HL-60/S4 treated with phorbol 12-myristate 13-acetate at 8.2 ng/mL for 4 days and 3 days (cell line): ENCODE measurements at regions not wholly inside any gene's neighbourhood (a gene's known extent, or its start where the extent isn't known, plus 50 kb on each side); places are given as distances from the start of the nearest gene placed in this dataset.
"Not testable (repeated sequence)": the region's sequence is repeated elsewhere in the genome, so short reads cannot be mapped to it uniquely, and the experiment has no call there.

Source experiments
- in situ Hi-C: fragments of 300-500 bp; cut with MboI; formaldehyde crosslinking; loops from 2 replicates; pipeline ENCODE4 v1.15.0; 2022; ENCODE audit warnings: low sequenced_read_pairs

GRCh38 chr17:79560527-79560926, 50.3 kb downstream of the RBFOX3 start:
- in situ Hi-C loops = no loop called here

- in situ Hi-C loops = no loop called here
These were observed 51.6 kb downstream of the RBFOX3 start for GRCh38 chr17:79559111-79559887.

GRCh38 chr17:79558091-79558900, 52.6 kb downstream of the RBFOX3 start:
- in situ Hi-C loops = no loop called here

GRCh38 chr17:79557276-79558090, 53.4 kb downstream of the RBFOX3 start:
- in situ Hi-C loops = no loop called here

- in situ Hi-C loops = no loop called here
These were observed 54.6 kb downstream of the RBFOX3 start for GRCh38 chr17:79556271-79556670.

GRCh38 chr17:79555543-79555942, 55.3 kb downstream of the RBFOX3 start:
- in situ Hi-C loops = no loop called here

GRCh38 chr17:79554346-79554745, 56.5 kb downstream of the RBFOX3 start:
- in situ Hi-C loops = not testable (repeated sequence)

GRCh38 chr17:79552824-79553223, 58.0 kb downstream of the RBFOX3 start:
- in situ Hi-C loops = no loop called here

- in situ Hi-C loops = no loop called here
These were observed 58.4 kb downstream of the RBFOX3 start for GRCh38 chr17:79552405-79552804.

GRCh38 chr17:79549141-79549915, 61.5 kb downstream of the RBFOX3 start:
- in situ Hi-C loops = no loop called here

- in situ Hi-C loops = no loop called here
These were observed 62.7 kb downstream of the RBFOX3 start for GRCh38 chr17:79548116-79548515.

- in situ Hi-C loops = no loop called here
These were observed 63.3 kb downstream of the RBFOX3 start for GRCh38 chr17:79547586-79547985.

GRCh38 chr17:79547171-79547570, 63.7 kb downstream of the RBFOX3 start:
- in situ Hi-C loops = not testable (repeated sequence)

- in situ Hi-C loops = no loop called here
These were observed 64.5 kb downstream of the RBFOX3 start for GRCh38 chr17:79546386-79546785.

- in situ Hi-C loops = no loop called here
These were observed 65.4 kb downstream of the RBFOX3 start for GRCh38 chr17:79545251-79546005.

- in situ Hi-C loops = no loop called here
These were observed 66.5 kb downstream of the RBFOX3 start for GRCh38 chr17:79544142-79544914.

- in situ Hi-C loops = no loop called here
These were observed 67.3 kb downstream of the RBFOX3 start for GRCh38 chr17:79543531-79543930.

GRCh38 chr17:79542718-79543117, 68.1 kb downstream of the RBFOX3 start:
- in situ Hi-C loops = no loop called here
